Thoracic aorta (tissue), 2 donors: ENCODE measurements at regions not wholly inside any gene's neighbourhood (a gene's known extent, or its start where the extent isn't known, plus 50 kb on each side); places are given as distances from the start of the nearest gene placed in this dataset.

Experiments
- ATAC-seq: fragments of 150-250 bp; one replicate; pipeline ENCODE4 v1.8.0; 2017; ENCODE audit warnings: low read depth; ENCODE audit not compliant: insufficient number of reproducible peaks, low FRiP score
- DNase-seq: peaks from one replicate; pipeline ENCODE4 v3.0.0-alpha.2; 2020; ENCODE audit warnings: low spot score
- H3K27ac ChIP-seq, 2 donors: fragments of 200-600 bp; sonication (generic); 1 replicate in 1 of 2; 2 replicates in 1 of 2; pipeline ENCODE4 v1.5.1; 2016; ENCODE audit warnings: mild to moderate bottlenecking in 2 of 2, moderate library complexity in 2 of 2
- H3K27me3 ChIP-seq: fragments of 200-600 bp; sonication (generic); replicated peaks from 2 replicates; pipeline ENCODE4 v1.6.0; 2016; ENCODE audit warnings: mild to moderate bottlenecking; ENCODE audit not compliant: insufficient read depth
- H3K36me3 ChIP-seq: fragments of 200-600 bp; sonication (generic); one replicate; pipeline ENCODE4 v1.5.1; 2016
- H3K4me1 ChIP-seq, 2 donors: fragments of 200-600 bp; sonication (generic); 1 replicate in 1 of 2; 2 replicates in 1 of 2; pipeline versions ENCODE4 v1.5.1 to v1.6.0; 2016; ENCODE audit warnings: low read depth in 2 of 2, mild to moderate bottlenecking in 1 of 2; ENCODE audit not compliant: control insufficient read depth in 1 of 2
- H3K4me3 ChIP-seq: fragments of 200-600 bp; sonication (generic); 2 replicates; pipeline ENCODE4 v1.5.1; 2016; ENCODE audit warnings: mild to moderate bottlenecking
- H3K9me3 ChIP-seq: fragments of 200-600 bp; sonication (generic); 2 replicates; pipeline ENCODE4 v1.5.1; 2016
- TF ChIP-seq, protein P1 (sequence below): fragments of 200-600 bp; sonication (generic); IDR thresholded peaks from one replicate; pipeline ENCODE4 v1.5.1; 2019; ENCODE audit warnings: antibody characterized with exemption

DNA sequence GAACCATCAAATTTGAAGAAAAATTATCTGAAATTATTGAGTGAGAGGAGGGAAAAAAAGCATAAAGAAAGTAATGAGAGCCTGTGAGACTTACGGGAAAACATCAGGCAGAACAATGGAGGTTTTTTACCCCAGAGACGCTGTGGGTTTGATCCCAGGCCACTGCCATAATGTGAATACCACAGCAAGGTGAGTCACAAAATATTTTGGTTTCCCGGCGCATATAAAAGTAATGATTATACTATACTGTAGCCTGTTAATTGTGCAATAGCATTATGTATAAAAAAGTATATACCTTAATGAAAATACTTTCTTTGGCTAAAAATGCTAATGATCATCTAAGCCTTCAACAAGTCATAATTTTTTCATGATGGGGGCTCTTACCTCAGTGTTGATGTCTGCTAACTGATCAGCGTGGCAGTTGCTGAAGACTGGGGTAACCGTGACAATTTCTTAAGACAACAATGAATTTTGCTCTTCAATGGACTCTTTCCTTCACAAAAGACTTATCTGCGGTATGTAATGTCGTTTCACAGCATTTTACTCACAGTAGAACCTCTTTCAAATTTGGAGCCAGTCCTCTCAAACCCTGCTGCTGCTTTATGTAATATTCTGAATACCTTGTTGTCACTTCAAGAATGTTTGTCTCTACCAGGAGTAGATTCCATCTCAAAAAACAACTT lies 97.0 kb upstream of the FAM20C start:
- no peak overlapping the region for H3K27ac ChIP-seq
- DNase-seq (no peak), ATAC-seq (no peak)
- H3K9me3 ChIP-seq, result peaks cover 5% of the 10 kb centered on the region
- H3K4me1 ChIP-seq, result peaks cover 5 to 15% of the 10 kb centered on the region in 2 donors
- H3K36me3 ChIP-seq, result no peaks in the 10 kb centered on the region
- no peaks in the 10 kb centered on the region for H3K27me3 ChIP-seq
- TF ChIP-seq, protein P1, sequence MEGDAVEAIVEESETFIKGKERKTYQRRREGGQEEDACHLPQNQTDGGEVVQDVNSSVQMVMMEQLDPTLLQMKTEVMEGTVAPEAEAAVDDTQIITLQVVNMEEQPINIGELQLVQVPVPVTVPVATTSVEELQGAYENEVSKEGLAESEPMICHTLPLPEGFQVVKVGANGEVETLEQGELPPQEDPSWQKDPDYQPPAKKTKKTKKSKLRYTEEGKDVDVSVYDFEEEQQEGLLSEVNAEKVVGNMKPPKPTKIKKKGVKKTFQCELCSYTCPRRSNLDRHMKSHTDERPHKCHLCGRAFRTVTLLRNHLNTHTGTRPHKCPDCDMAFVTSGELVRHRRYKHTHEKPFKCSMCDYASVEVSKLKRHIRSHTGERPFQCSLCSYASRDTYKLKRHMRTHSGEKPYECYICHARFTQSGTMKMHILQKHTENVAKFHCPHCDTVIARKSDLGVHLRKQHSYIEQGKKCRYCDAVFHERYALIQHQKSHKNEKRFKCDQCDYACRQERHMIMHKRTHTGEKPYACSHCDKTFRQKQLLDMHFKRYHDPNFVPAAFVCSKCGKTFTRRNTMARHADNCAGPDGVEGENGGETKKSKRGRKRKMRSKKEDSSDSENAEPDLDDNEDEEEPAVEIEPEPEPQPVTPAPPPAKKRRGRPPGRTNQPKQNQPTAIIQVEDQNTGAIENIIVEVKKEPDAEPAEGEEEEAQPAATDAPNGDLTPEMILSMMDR, result no peak
- no peak overlapping the region for H3K4me3 ChIP-seq

DNA sequence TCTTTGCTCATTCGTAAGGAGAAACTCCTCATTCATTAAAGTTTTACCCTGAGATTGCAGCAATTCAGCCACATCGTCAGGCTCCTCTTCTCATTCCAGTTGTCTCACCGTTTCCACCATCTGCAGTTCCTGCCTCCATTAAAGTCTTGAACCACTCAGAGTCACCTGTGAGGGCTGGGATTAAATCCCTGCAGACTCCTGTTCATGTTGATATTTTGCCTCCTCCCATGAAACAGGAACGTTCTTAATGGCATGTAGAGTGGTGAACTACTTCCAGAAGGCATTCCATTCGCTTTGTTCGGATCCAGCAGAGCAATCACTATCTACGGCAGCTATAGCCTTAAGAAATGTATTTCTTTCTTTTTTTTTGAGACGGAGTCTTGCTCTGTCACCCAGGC lies 96.5 kb upstream of the FAM20C start:
- no peak for DNase-seq
- no peak overlapping the region for H3K4me3 ChIP-seq
- H3K36me3 ChIP-seq, result no peaks in the 10 kb centered on the region
- TF ChIP-seq, protein P1, result no peak
- no peak for ATAC-seq
- H3K9me3 ChIP-seq, result peaks cover 5% of the 10 kb centered on the region
- H3K27me3 ChIP-seq, result no peaks in the 10 kb centered on the region
- no peak overlapping the region for H3K27ac ChIP-seq
- peaks cover 0 to 11% of the 10 kb centered on the region in 2 donors for H3K4me1 ChIP-seq

DNA sequence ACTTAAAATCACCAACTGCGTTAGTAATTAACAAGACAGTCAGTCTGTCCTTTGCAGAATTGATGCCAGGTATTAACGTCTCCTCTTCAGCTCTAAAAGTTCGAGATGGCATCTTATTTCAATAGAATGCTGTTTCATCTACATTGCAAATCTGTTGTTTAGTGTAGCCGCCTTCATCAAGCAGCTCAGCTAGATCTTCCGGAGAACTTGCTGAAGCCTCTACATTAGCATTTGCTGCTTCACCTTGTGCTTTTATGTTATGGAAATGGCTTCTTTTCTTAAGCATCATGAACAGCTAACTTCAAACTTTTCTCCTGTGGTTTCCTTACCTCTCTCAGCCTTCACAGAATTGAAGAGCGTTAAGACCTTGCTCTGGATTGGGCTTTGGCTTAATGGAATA lies 95.5 kb upstream of the FAM20C start:
- DNase-seq (no peak), ATAC-seq (no peak)
- peaks cover 5% of the 10 kb centered on the region for H3K9me3 ChIP-seq
- TF ChIP-seq, protein P1, result no peak
- H3K27me3 ChIP-seq, result no peaks in the 10 kb centered on the region
- no peak overlapping the region for H3K4me3 ChIP-seq
- H3K36me3 ChIP-seq, result no peaks in the 10 kb centered on the region
- H3K27ac ChIP-seq, result no peak overlapping the region
- peaks cover 0 to 11% of the 10 kb centered on the region in 2 donors for H3K4me1 ChIP-seq

DNA sequence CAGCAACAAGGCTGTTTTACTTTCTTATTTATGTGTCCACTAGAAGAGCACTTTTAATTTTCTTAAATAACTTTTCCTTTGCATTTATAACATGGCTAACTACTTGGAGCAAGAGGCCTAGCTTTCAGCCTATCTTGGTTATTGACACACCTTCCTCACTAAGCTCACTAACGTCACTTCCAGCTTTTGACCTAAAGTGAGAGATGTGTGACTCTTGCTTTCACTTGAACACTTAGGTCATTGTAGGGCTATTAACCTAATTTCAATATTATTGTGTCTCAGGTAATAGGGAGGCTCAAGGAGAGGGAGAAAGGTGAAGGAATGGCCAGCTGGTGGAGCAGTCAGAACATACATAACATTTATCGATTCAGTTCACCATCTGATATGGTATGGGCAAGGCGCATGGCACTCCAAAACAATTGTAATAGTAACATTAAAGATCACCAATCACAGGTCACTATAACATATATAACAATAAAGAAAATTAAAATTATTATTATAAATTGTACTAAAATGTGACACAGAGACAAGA lies 95.0 kb upstream of the FAM20C start:
- no peak for ATAC-seq
- TF ChIP-seq, protein P1, result no peak
- Histone ChIP-seq H3K36me3 (no peaks in the 10 kb centered on the region), H3K27me3 (no peaks in the 10 kb centered on the region), H3K4me3 (no peak overlapping the region), H3K9me3 (peaks cover 5% of the 10 kb centered on the region), H3K27ac (no peak overlapping the region), H3K4me1 (peaks cover 0 to 11% of the 10 kb centered on the region in 2 donors)
- DNase-seq, result no peak

DNA sequence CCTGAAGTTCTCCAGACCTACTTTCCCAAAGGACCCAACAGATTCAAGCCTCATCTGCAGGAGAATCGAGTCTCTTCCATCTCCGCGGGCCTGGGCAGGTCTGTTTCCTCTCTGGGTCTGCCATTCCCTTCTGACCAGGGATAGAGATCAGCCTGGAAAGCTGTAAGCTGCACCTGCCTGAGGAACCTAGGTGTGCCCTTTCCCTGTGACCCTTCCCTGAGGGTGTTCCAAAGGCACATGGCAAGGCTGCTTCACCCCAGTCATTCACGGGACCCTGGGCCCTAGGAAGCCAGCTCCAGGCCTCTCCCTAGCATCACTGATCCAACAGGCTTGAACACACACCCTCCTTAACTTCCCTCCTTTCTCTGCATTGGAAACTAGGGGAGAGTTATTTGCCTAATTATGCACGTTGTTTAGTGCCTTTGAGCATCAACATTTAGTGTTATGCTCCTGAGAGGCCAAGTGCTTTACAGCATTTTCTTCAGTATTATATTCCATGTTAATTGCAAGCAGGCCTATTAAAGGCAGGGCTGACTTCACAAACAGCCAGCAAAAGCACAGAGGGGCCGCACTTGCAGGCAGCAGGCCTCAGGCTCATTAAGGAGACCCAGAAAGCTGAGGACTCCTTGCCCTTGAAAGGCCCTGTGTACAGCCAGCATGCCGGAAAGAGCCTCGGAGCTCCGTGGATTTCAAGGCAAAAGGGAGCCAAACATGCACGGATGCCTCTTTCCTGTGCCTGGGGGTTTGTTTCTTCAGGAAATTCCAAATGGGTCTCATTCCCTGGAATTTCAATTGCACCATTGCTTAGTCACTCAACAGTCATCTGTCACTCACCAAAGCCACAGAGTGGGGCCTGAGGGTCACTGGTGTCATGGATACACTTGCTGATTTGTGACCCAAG lies 91.0 kb upstream of the FAM20C start:
- ATAC-seq (no peak), DNase-seq (no peak)
- Histone ChIP-seq H3K27ac (no peak overlapping the region), H3K36me3 (no peaks in the 10 kb centered on the region), H3K4me1 (no peaks in the 10 kb centered on the region), H3K9me3 (peaks cover 5% of the 10 kb centered on the region), H3K27me3 (no peaks in the 10 kb centered on the region), H3K4me3 (no peak overlapping the region)
- TF ChIP-seq, protein P1, result no peak
